NCI-H2081 treated with DMSO at 0.1 percent for 48 hours (cell line): ENCODE measurements at regions not wholly inside any gene's neighbourhood (a gene's known extent, or its start where the extent isn't known, plus 50 kb on each side); places are given as distances from the start of the nearest gene placed in this dataset.
"Not testable (repeated sequence)": the region's sequence is repeated elsewhere in the genome, so short reads cannot be mapped to it uniquely, and the experiment has no call there.

Experiments
- DNase-seq: peaks from one replicate; lab custom pipeline; 2025; lab: John Stamatoyannopoulos, UW

DNA sequence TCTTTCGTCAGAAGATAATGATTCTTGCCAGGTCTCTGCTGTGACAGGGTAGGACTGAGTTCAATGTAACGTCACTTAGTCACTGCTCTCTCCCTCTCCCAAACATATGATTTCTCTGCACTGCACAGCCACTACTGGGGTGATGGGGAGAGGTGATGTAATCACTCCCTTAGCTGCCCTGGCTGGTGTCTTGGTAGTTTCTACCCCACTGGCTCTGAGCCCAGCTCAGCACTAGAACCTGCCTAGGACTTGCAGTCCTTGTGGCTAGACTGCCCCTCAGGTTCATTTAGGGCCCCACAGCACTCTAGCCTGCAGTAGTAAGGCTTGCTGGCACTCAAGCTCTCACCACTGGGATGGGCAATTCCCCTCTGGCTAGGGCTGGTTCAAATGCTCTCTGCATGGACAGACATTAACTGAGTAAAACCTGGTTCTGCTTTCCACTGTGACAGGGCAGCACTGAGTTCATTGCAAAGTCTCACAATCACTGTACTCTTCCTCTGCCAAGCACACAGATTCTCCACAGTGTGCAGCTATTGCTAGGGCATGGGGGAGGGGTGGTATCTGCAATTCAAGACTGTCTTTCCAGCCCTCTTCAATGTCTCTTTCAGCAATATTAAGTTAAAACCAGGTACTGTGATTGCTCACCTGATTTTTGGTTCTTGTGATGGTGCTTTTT, 571.4 kb upstream of the FAT3 start:
- DNase-seq = no peak

DNA sequence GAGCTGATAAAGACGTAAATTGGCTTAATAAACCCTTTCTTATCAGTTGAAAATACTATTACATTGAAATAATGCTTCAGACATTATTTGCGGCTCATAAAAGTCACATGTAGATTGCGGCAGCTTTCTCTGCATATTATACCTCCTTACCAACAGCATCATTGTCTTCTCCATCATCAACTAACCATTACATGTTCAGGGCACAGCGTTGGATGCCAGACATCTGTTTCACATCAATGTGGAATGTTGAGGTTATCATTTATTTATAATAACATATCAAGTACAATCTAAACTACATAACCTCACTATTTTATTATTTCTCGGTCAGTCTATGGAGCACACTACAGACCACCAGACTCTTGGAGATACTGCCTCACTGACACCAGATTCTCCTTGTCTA, 573.8 kb upstream of the FAT3 start:
- no peak for DNase-seq

DNA sequence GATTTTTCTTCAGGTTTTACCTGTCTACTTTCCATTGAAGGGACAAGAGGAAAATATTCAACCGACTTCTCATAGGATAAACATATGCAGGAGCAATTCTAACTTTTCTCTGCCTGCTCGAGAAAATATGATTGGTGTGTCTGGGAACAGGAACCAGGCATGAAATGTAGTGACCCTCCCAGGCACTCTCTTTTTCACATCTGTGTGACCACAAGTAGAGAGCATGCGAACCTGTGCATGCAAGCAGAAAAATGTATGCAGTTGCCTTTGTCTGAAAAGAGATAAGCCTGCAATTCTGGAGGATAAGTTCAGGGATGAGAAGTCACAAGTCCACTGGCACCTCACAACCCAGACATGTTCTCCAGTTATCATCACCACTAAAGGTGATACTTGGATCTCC, 583.5 kb upstream of the FAT3 start:
- no peak for DNase-seq

DNA sequence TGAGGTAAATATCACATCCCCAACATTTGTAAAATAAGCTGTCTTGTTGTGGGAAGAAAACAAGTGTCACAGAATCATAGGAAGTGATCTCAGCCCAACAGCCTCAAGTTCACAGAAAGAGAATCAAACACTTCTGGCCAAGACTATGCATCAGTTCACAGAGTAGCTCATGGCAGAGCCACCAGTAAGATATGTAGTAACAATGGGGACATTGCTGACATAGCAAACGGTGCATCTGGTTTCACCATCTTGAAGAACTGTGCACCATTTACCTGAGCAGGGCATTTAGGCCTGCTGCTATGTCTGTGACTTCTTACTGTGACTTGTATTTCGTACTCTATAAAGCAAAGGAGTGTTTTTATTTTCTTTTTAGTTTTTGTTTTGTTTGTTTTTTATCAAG, 585.3 kb upstream of the FAT3 start:
- no peak for DNase-seq

GRCh38 chr11:91630916-91631673, 593.5 kb upstream of the FAT3 start:
- no peak for DNase-seq

DNA sequence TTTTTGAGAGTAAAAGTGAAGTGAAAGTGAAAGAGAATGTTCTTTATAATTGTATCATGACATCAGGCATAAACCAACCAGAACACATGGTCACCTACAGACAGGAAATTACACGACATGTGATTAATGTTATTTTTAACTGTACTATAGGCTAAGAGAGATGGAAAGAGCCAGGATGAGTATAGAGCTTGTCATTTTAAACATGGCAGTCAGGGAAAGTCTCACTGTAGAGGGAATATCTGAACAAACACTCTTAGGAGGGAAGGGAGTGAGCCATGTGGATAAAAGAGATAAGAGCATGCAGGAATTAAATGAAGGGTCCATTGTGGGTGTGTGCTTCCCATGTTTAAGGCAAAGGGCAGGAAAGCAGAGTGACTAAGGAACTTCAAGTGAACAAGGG, 599.1 kb upstream of the FAT3 start:
- no peak for DNase-seq

DNA sequence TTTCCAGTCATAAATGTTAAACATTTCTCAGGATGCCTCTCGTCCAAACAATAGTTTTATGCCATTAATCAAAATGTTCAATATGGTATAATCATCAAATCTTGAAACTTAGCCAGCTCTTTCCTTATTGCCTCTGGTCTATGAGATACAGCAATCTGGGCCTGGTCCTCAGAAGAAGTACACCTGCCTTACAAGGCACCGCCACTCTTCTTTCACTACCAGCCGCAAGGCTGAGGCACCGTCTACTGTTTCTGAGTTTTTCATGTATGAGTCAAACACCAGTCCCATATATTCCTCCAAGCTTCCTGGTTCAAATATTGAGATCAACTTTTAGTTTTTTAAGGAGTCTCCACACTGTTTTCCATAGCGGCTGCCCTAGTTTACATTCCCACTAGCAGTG, 600.6 kb upstream of the FAT3 start:
- DNase-seq = no peak

DNA sequence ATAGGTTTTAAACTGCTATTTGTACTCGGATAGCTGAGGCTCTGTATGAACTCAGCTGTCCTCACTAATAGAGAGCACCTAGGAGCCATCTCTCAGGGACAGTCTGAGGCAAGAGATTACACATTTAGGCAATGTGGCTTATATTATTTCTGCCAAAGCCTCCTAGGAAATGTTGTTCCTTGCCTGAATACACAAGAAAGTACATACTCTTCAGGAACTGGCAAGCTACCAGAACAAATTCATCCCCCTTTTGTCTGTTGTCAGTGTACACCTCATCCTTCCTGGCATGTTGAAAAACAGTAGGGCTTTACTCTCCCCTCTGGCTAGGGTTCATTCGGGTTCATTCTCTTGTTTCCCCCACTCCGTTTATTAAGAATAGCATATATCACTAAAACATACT, 615.9 kb upstream of the FAT3 start:
- peak; percentile 27 for DNase-seq

GRCh38 chr11:91596111-91596510, 628.5 kb upstream of the FAT3 start:
- no peak for DNase-seq

DNA sequence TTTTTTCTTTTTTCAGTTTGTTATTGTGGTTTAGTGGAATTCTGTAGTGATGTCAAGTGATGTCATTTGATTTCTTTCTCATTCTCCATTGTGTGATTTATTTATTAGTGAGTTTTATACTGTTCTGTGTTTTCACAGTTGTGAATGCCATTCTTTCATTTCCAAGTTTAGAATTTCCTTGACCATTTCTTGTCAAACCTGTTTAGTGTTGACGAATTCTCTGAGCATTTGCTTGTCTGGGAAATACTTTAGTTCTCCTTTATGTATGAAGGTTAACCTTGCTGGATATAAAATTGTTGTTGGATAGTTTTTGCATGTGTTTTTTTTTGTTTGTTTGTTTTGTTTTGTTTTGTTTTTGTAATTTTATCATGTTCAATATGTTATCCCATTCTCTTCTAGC, 633.6 kb upstream of the FAT3 start:
- no peak for DNase-seq

DNA sequence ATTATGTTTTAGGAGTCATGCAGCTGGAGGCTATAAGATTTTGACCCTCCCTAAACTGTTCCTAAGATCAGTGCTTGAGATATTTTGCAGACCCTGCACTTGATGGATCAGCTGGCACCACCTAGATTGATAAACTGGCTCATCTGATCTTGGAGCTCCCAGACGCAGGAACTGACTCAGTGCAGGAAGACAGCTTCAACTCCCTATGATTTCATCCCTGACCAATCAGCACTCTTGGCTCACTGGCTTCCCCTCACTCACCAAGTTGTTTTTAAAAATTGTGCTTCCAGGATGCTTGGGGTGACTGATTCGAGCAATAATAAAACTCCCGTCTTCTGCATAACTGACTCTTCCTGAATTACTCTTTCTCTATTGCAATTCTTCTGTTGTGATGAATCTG, 637.5 kb upstream of the FAT3 start:
- DNase-seq = no peak

- DNase-seq = no peak
Measured at GRCh38 chr11:91585035-91585801, 639.4 kb upstream of the FAT3 start.

- DNase-seq = no peak
Measured at GRCh38 chr11:91563176-91563575, 661.4 kb upstream of the FAT3 start.

DNA sequence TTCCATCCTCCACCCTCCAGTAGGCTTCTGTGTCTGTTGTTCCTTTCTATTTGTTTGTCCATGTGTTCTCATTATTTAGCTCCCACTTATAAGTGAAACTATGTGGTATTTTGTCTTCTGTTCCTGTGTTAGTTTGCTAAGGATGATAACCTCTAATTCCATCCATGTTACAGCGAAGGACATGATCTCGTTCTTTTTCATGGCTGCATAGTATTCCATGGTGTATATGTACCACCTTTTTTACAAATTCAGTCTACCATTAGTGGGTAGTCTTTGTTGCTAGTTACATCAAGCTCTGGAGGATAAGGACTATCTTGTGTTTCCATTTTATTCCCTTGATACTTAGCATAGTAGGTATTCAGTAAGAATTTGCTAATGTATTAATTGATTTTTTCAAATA, 664.2 kb upstream of the FAT3 start:
- no peak for DNase-seq

GRCh38 chr11:91538065-91538464, 686.6 kb upstream of the FAT3 start:
- no peak for DNase-seq

DNA sequence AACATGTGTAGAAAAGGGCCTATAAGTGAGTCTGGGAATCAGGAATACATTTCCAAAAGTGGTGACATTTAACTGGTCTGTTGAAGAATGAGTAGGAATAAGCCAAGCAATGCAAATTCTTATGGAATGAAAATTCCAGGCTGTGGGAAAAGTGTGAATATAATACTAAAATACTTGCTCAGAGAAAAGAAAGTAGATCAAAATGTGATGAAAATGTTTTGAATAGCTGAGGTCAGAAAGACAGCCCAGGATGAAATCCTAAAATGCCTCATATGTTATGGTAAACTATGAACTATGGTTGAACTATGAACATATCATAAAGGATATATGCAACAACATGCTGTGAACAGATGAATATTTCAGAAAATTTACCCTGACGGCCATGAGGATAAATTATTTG, 688.3 kb upstream of the FAT3 start:
- no peak for DNase-seq

GRCh38 chr11:91528965-91529364, 695.7 kb upstream of the FAT3 start:
- DNase-seq = no peak

DNA sequence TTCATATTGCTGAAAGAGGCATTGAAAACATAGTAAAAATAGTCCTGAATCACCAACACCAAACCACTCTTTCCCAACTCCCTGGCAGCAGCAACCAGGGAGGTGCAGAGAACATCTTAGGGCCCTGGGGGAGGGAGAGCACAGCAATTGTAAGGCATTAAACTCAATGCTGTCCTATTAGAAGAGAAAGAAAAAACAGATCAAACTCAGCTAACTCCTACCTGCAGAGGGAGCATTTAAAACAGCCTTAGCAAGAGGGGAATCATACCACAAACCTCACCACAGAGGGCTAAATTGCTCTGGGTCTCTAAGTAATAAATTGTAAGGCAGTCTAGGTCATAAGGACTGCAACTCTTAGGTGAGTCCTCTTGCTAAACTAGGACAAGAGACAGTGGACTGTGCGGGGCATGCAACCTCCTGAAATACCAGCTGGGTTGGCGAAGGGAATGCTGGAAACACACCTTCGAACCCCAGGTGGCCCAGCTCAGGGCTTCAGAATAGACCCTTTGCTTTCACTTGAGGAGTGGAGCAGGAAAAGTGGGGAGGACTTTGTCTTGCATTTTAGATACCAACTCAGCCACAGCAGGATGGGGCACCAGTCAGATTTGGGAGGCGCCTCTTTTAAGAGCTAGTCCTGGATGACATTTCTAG, 697.1 kb upstream of the FAT3 start:
- no peak for DNase-seq

DNA sequence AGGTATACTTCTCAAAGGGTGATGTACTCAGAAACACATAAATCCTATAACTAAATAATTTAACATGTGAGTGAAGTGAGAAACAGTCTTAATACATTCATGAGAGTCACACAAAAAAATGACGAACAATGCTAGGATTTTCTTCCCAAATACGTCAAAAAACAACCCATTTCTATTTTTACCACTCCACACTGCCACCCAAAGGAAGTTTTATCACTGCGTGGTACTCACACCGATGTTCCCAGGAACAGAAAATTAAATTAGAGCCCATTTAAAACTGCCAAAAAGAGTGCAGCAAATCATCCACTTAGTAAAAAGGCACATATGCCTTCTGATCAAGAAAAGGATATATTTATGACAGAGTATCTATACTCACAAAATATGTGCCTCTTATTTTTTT, 710.9 kb upstream of the FAT3 start:
- DNase-seq = no peak

GRCh38 chr11:91497847-91498246, 726.8 kb upstream of the FAT3 start:
- no peak for DNase-seq

DNA sequence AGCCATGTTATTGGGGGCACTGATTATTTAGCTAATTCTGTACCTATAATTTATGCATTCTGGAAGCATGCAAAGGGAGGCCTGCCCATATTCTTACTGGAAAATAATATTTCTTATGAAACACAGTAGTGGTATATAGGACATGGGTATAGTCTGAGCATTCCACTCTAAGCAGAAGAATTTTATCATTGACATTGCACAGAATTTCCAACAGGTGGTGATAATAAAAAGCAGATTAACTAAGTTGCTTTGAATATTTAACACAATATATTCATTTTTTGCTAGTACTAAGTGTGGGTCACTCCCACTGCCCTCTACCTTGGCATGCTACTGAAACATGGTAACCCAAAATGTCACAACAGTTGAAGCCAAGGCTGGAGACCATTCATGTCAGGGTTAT, 728.8 kb upstream of the FAT3 start:
- no peak for DNase-seq

DNA sequence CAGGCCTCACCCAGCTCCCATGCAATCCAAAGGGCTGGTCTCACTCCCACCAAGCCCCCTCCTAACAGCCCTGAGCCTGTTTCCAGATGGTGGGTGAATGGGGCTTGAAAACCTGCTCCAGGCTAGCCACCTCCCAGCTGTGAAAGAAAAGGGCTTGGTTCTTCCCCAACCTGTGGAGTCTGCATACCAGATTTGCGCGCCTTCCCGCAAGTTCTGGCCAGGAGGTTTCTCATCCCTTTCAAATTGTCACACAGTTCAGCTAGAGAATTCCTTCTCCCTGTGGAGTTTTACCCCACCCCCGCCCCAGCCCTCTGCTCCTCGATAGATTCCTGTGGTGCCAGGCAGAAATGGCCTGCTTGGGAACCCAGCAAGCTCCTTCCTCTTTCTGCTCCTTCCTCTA, 734.6 kb upstream of the FAT3 start:
- no peak for DNase-seq

DNA sequence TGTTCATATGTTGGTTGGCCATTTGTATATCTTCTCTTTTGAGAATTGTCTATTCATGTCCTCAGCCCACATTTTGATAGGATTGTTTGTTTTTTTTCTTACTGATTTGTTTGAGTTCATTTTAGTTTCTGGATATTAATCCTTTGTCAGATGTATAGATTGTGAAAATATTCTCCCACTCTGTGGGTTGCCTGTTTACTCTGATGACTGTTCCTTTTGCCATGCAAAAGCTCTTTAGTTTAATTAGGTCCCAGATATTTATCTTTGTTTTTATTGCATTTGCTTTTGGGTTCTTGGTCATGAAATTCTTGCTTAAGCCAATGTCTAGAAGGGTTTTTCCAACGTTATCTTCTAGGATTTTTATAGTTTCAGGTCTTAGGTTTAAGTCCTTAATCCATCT, 740.7 kb upstream of the FAT3 start:
- not testable (repeated sequence) for DNase-seq
